GM21528 (cell line): ENCODE measurements at regions not wholly inside any gene's neighbourhood (a gene's known extent, or its start where the extent isn't known, plus 50 kb on each side); places are given as distances from the start of the nearest gene placed in this dataset.

ENCODE experiments used
- ATAC-seq: cut with Tn5 transposase; IDR thresholded peaks from one replicate; pipeline ENCODE4 v1.9.1; 2021; ENCODE audit warnings: mild to moderate bottlenecking, moderate library complexity; ENCODE audit not compliant: unreplicated experiment, low FRiP score

DNA sequence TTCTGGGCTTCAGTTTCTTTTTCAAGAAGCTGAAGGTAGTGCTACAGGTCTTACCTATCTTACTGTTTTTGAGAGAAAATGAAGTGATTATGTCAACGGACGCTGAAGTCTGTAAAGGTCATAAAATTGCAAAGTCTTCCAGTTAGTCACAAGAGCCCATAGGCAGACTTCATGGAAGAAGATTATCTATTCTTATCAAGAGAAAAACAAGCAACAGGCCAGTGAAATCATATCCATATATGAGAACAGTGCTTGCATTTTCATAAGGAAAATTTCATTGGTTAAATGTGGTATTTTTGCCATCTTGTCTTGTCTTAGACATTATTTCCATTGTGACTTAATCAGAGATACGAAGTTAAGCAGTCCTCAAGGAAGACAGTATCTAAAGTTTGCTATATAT is 412.7 kb upstream of the SEL1L start:
- ATAC-seq: no peak

DNA sequence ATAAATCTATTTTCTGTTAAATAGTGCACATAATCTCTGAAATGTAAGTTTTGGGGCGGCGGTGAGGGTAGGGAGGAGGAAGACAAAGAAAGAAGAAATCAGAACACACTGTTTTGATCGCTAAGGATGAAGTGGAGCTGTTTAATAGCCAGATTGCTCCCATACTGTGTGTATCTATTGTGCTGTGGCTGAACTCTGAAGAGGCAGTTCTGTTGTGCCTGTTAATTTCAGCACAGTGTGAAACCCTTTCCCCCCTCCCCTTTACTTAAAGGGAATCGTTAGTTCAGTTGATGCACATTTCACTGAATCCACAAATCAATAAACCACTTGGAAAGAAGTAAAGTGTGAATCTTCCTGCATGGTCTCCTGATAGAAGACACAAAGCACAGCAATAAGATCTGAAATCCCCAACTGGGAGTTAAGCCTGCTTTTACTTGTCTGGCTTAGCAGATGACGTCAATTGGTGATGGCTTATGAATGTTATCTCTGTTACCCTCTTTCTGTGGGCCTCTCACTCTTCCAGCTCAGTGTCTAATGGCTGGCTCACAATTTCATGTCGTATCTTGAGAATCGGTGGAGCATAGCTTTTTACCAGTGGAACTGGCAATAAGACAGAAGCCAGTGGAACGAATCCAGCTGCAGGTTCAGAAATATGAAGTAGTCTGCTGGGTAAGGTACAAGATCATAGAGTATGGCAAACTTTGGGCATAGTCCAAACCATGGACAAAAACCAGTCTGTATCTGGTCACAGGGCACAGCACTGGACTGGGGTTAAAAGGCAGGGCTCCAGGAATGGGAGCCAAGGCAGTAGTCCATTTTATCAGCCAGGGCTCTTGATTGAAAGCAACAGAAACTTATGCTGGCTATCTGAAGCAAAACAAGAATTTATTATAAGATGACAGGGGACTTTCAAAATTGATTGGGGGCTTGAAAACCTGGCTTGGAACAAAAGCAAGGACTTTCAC is 413.5 kb upstream of the SEL1L start:
- ATAC-seq: no peak

DNA sequence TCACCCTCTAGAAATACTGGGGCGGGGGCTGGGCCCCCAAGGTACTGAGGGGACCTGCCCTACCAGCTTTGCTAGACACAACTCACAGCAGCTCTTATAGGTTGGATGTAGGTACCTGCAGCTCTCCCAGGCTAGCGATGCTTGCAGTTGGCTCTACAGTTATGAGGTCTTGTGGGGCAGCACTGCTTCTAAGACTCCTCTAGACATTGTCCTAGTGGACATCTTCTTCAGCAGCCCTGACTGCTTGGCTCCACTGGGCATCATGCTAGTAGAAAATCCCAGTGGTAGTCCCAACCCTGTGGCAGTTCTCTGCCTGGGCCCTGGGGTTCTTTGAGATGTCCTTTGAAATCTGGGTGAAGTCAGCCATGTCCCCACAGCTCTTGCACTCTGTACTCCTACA is 419.3 kb upstream of the SEL1L start:
- no peak for ATAC-seq

DNA sequence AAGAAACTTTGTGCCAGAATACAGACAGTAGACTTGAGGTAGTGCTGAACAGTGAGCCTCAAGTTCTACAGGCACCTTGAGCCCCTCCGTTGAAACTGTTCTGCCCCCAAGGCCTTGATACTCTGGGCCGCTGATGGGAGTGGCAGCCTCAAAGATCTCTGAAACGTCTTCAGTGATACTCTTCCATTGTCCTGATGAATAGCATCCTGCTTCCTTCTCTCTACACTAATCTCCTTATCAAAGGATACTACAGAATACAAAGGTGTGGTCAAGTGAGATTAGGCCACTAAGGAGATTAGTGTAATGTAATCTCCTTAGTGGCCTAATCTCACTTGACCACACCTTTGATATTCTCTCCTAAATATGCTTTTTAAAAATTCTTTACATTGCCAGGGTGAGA is 419.8 kb upstream of the SEL1L start:
- no peak for ATAC-seq

DNA sequence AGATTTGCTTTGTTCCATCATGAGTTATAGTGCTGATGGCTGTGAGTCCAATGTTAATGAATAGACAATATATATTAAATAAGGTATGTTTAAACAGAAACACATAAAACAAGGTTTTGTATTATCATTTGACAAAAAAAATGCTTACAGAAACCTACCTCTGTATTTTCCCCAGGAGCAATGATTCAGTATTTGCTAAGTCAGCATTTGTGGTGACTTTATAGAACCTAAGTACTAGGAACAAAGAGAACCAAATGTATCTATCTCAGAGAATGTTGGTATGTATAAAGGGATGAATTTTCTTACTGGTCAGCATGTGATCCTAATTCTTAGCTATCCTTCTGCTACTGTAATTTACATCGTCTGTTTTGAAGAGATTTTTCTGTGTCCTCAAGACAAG is 421.5 kb upstream of the SEL1L start:
- no peak for ATAC-seq

GRCh38 chr14:81960781-81961180 is 427.1 kb upstream of the SEL1L start:
- ATAC-seq: no peak

- no peak for ATAC-seq
Observed at GRCh38 chr14:81963846-81964245, 430.2 kb upstream of the SEL1L start.

- ATAC-seq: no peak
Observed at GRCh38 chr14:81970307-81970706, 436.7 kb upstream of the SEL1L start.

GRCh38 chr14:81971911-81972310 is 438.3 kb upstream of the SEL1L start:
- no peak for ATAC-seq

DNA sequence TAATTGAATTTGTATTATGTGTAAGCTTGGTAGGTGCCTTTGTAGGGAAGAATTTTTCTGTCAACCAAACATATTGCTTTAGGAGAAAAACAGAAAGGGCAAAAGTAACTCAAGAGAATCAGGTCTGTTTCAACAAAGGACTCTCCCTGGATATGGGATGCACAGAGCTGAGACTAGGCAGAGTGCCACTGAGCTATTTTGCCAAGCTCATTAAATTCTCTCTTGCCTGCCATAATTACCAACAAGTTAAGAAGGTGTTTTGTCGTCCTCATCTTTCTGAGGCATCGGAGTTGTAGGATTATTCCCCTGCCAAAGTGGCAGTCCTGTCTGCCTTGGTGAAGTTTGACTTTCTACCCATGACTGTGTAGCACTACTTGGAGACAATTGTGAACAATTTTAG is 438.9 kb upstream of the SEL1L start:
- no peak for ATAC-seq

DNA sequence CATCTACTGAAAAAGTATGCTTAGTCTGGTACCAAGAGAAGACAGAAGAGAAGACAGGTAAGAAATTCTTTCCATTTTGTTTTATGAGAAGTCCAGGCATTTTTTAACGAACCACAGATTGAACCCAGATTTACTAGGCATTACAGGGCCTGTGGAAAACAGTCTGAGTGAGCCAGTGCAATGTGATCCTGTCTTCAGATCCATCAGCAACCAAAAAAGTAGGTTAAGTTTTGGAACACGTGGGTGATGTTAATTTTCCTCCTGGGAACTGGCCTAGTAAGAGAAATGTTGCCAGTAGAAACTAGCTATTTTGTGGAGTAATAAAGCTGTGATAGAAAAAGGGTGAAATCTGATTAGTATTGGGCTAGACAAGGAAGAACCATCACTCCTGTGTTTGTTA is 440.9 kb upstream of the SEL1L start:
- ATAC-seq: no peak

DNA sequence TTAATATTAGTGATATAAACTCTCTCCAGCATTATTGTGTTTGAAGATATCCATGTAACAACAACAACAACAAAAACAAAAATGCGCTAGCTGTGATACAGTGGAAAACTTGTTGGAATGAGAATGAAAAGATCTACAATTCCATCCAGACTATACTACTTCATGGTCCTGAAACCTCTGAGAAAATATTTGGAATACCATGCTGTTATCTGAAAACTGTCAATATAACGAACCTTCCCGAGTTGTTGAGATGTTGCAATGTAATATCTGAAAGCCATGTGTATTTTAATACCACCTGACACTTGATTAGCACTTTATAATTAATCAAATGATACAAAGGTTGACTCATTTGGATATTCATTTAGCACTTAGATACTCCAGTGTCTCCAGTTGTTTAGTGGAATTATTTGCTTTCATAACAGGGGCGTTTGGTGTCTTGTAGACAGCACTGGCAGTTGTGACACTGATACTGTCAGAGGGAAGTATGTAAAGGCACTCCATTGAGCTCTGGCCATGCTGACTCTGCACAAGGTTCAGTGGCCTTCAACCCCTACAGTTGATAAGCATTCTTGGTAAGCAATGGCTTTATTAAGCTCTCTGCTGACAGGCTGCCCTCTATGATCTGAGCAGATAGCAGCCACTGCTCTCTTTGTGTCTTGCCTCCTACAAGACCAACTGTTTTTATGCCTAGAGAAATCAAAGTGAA is 447.1 kb upstream of the SEL1L start:
- no peak for ATAC-seq

DNA sequence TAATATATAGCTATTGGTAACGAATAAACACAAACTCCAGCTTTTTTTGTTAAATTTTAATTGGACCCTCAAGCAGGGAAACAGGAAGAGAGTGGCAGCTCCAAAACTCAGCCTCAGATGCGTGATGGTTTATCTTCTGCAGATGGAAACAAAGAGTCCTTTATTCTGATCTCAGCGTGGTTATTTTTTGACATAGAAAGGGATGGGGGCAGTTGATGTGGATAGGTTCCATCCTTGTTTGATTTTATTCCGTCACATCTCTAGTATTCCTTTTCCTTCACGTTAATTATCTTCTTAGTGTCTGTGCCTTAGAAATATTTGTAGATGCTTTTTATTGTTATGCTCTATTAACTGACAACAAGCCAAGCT is 447.6 kb upstream of the SEL1L start:
- no peak for ATAC-seq

- no peak for ATAC-seq
Observed at GRCh38 chr14:81982046-81982445, 448.4 kb upstream of the SEL1L start.

GRCh38 chr14:81986005-81986404 is 452.4 kb upstream of the SEL1L start:
- ATAC-seq: no peak

DNA sequence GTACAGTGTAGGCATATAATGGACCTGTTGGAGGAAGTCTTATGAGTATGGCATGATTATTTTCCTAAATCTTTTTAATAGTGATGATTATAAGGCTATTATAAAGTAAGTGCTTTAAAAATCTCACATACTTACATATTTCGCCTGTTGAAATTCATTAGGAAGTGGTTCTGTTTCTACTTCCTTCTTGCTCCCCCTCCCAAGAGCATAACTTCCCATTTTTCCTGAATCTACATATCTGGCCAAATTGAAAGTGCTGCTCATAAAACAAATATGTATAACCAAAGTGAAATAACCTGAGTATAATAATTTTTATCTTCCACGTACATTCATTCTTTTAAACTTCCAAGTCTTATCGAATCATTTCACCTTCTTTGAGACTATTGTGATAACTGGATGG is 455.6 kb upstream of the SEL1L start:
- no peak for ATAC-seq

DNA sequence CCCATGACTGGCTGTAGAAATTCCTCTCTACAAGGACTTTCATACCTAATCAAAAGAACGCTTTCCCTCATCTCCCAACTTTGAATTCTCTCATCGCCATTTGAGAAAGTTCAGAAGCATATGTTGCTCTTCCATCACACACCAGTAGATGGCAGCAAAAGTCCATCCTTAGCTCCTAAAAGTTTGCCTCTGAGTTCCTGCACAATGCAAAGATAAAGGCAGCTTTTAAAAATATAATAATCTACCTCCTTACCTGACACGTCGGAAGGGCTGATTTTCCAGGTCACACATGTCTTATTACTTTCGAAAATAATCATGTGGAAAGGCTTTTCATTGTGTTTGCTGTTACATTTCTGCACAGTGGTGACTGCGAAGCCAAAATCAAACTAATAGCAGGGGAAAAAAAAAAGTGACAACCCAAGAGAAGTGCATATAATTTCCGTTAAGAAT is 456.7 kb upstream of the SEL1L start:
- ATAC-seq: peak; percentile 68

GRCh38 chr14:81991998-81992397 is 458.3 kb upstream of the SEL1L start:
- no peak for ATAC-seq

DNA sequence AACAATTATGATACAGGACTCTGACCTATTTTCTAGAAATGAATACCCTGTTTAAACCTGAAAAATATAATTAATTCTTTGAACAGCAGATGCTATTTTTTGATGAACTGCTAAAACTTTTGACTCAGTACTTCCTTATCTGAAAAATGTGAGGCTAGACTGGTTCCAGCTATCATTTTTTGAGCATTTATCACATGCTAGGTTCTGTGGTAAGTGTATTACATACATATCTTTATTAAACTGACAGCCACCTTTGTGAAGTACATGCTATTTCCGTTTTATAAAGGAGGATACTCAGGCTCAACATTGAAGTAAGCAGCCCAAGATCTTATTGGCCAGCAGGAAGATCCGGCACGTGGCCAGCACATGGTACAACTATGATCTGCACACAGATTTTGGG is 459.8 kb upstream of the SEL1L start:
- ATAC-seq: no peak

DNA sequence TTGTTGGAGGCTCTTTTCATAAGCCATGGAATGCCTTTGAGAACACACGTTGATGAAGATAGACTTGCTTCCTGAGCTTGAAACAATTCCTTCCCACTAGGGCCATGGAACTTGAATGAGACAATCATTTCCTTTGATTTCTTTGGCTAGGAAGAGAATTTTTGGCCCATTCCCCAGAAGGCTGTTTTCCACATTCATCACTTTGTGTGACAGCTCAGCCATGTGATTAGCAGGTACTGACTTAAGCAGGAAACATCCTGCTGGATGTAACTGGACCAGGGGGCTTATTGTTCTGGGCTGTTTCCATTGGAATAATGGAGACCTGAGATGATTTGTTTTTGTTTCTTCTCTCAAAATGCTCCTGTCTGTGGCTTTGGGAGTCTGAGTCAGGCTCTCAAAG is 469.8 kb upstream of the SEL1L start:
- ATAC-seq: no peak

GRCh38 chr14:82009076-82009475 is 475.4 kb upstream of the SEL1L start:
- no peak for ATAC-seq

DNA sequence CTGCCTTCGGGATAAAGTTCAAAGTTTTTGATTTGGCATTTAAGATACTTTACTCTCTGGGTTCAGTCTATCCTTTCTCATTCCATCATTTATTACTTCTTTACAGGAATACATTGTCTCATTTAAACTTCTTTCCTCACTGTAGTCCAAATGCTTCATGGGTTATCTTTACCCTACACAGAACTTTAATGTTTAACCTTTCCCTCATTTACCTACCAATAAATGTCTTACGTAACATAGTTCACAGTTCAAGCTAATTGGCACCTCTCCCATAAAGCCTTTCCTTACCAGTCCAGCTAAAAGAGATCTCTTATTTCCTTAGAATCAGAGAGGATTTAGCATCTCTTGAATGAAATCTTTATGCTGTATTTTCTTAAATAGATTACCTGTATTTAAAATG is 476.3 kb upstream of the SEL1L start:
- ATAC-seq: no peak
